ENCODE measurements at regions not wholly inside any gene's neighbourhood (a gene's known extent, or its start where the extent isn't known, plus 50 kb on each side); places are given as distances from the start of the nearest gene placed in this dataset.
"Not testable (repeated sequence)": the region's sequence is repeated elsewhere in the genome, so short reads cannot be mapped to it uniquely, and the experiment has no call there.

GRCh38 chr12:17348311-17348710 is 741.7 kb downstream of the RERGL start:
- no peak for DNase-seq

GRCh38 chr12:17344649-17345048 is 738.7 kb upstream of the LMO3 start:
- DNase-seq, result no peak

- DNase-seq, result no peak
These were observed 736.5 kb upstream of the LMO3 start for GRCh38 chr12:17342381-17342961.

GRCh38 chr12:17335487-17335886 is 729.5 kb upstream of the LMO3 start:
- no peak for DNase-seq

GRCh38 chr12:17334784-17335183 is 728.8 kb upstream of the LMO3 start:
- no peak for DNase-seq

- DNase-seq, result no peak
These were observed 727.3 kb upstream of the LMO3 start for GRCh38 chr12:17333287-17333686.

- DNase-seq, result no peak
These were observed 720.7 kb upstream of the LMO3 start for GRCh38 chr12:17326649-17327048.

- DNase-seq, result no peak
These were observed 716.1 kb upstream of the LMO3 start for GRCh38 chr12:17322090-17322489.

GRCh38 chr12:17304503-17305347 is 698.8 kb upstream of the LMO3 start:
- no peak for DNase-seq

GRCh38 chr12:17302001-17302400 is 696.0 kb upstream of the LMO3 start:
- DNase-seq, result no peak

- DNase-seq, result no peak
These were observed 695.6 kb upstream of the LMO3 start for GRCh38 chr12:17301544-17301943.

- DNase-seq, result no peak
These were observed 690.9 kb upstream of the LMO3 start for GRCh38 chr12:17296882-17297281.

- no peak for DNase-seq
These were observed 680.9 kb upstream of the LMO3 start for GRCh38 chr12:17286874-17287273.

- DNase-seq, result no peak
These were observed 678.9 kb upstream of the LMO3 start for GRCh38 chr12:17284873-17285272.

GRCh38 chr12:17283563-17283962 is 677.6 kb upstream of the LMO3 start:
- no peak for DNase-seq

GRCh38 chr12:17282169-17282568 is 676.2 kb upstream of the LMO3 start:
- not testable (repeated sequence) for DNase-seq

GRCh38 chr12:17278946-17279345 is 673.0 kb upstream of the LMO3 start:
- DNase-seq, result no peak

- DNase-seq, result no peak
These were observed 670.2 kb upstream of the LMO3 start for GRCh38 chr12:17276196-17276595.

GRCh38 chr12:17266856-17267255 is 660.9 kb upstream of the LMO3 start:
- no peak for DNase-seq

- DNase-seq, result no peak
These were observed 658.6 kb upstream of the LMO3 start for GRCh38 chr12:17264603-17265002.

GRCh38 chr12:17239874-17240273 is 633.9 kb upstream of the LMO3 start:
- no peak for DNase-seq

- no peak for DNase-seq
These were observed 630.0 kb upstream of the LMO3 start for GRCh38 chr12:17235996-17236395.

- no peak for DNase-seq
These were observed 610.0 kb upstream of the LMO3 start for GRCh38 chr12:17215759-17216570.

- no peak for DNase-seq
These were observed 609.0 kb upstream of the LMO3 start for GRCh38 chr12:17214929-17215328.

Data from activated CD4-positive, alpha-beta T cell treated with anti-CD3 and anti-CD28 coated beads, Interleukin-2, amount 50 U/mL, for 16 hours (primary cell).